Activated T-helper 2 cell treated with anti-CD3 and anti-CD28 coated beads, Interferon-gamma antibody, Interleukin-2, Interleukin-4, amounts not matched to agents 10 μg/mL and 5 μg/mL and 100 μg/mL, durations not matched to agents 14 hours and 24 hours and 36 hours (primary cell): ENCODE measurements at regions not wholly inside any gene's neighbourhood (a gene's known extent, or its start where the extent isn't known, plus 50 kb on each side); places are given as distances from the start of the nearest gene placed in this dataset.

ENCODE experiments used
- DNase-seq: peaks from one replicate; pipeline ENCODE4 v3.0.0; 2021; ENCODE audit warnings: low spot score
- H3K27ac Mint-ChIP-seq: one replicate; pipeline ENCODE4 v1.8.0; 2021; ENCODE audit warnings: mixed read lengths
- H3K27me3 Mint-ChIP-seq: one replicate; pipeline ENCODE4 v1.8.0; 2021; ENCODE audit warnings: low read depth, mixed read lengths
- H3K36me3 Mint-ChIP-seq: one replicate; pipeline ENCODE4 v1.8.0; 2021; ENCODE audit warnings: low read depth, mixed read lengths
- H3K4me1 Mint-ChIP-seq: one replicate; pipeline ENCODE4 v1.8.0; 2021; ENCODE audit warnings: low read depth, mixed read lengths
- H3K4me3 Mint-ChIP-seq: one replicate; pipeline ENCODE4 v1.8.0; 2021; ENCODE audit warnings: low read depth, mild to moderate bottlenecking, moderate library complexity, mixed read lengths
- H3K9me3 Mint-ChIP-seq: one replicate; pipeline ENCODE4 v1.8.0; 2021; ENCODE audit warnings: mixed read lengths
- intact Hi-C: fragments of 100-400 bp; cut with micrococcal nuclease; formaldehyde crosslinking; loops from one replicate; pipeline ENCODE4 v1.15.1; 2023

GRCh38 chr18:24545651-24546050, 85.2 kb downstream of the HRH4 start:
- no peak overlapping the region for H3K4me3 Mint-ChIP-seq
- H3K4me1 Mint-ChIP-seq, result no peaks in the 10 kb centered on the region
- no peak for DNase-seq
- no peaks in the 10 kb centered on the region for H3K36me3 Mint-ChIP-seq
- H3K27ac Mint-ChIP-seq, result no peak overlapping the region
- H3K9me3 Mint-ChIP-seq, result no peaks in the 10 kb centered on the region
- intact Hi-C loops, result no loop called here
- H3K27me3 Mint-ChIP-seq, result peaks cover 2% of the 10 kb centered on the region

GRCh38 chr18:24546307-24546706, 85.9 kb downstream of the HRH4 start:
- Mint-ChIP-seq H3K27me3 (peaks cover 3% of the 10 kb centered on the region), H3K9me3 (no peaks in the 10 kb centered on the region), H3K27ac (no peak overlapping the region), H3K4me1 (no peaks in the 10 kb centered on the region), H3K36me3 (no peaks in the 10 kb centered on the region), H3K4me3 (no peak overlapping the region)
- intact Hi-C loops, result no loop called here
- DNase-seq, result no peak

- H3K27me3 Mint-ChIP-seq, result peaks cover 4% of the 10 kb centered on the region
- H3K4me1 Mint-ChIP-seq, result peaks cover 2% of the 10 kb centered on the region
- no peaks in the 10 kb centered on the region for H3K9me3 Mint-ChIP-seq
- DNase-seq, result no peak
- H3K4me3 Mint-ChIP-seq, result no peak overlapping the region
- intact Hi-C loops, result no loop called here
- no peaks in the 10 kb centered on the region for H3K36me3 Mint-ChIP-seq
- no peak overlapping the region for H3K27ac Mint-ChIP-seq
These were observed 88.1 kb downstream of the HRH4 start for GRCh38 chr18:24548583-24548982.

- H3K27me3 Mint-ChIP-seq, result peaks cover 7% of the 10 kb centered on the region
- H3K4me1 Mint-ChIP-seq, result peaks cover 2% of the 10 kb centered on the region
- intact Hi-C loops, result no loop called here
- H3K4me3 Mint-ChIP-seq, result no peak overlapping the region
- no peak overlapping the region for H3K27ac Mint-ChIP-seq
- no peaks in the 10 kb centered on the region for H3K9me3 Mint-ChIP-seq
- H3K36me3 Mint-ChIP-seq, result no peaks in the 10 kb centered on the region
- no peak for DNase-seq
These were observed 91.8 kb downstream of the HRH4 start for GRCh38 chr18:24552218-24552617.

- intact Hi-C loops, result no loop called here
- no peaks in the 10 kb centered on the region for H3K36me3 Mint-ChIP-seq
- no peak overlapping the region for H3K27ac Mint-ChIP-seq
- peaks cover 7% of the 10 kb centered on the region for H3K27me3 Mint-ChIP-seq
- no peaks in the 10 kb centered on the region for H3K9me3 Mint-ChIP-seq
- peaks cover 2% of the 10 kb centered on the region for H3K4me1 Mint-ChIP-seq
- no peak overlapping the region for H3K4me3 Mint-ChIP-seq
- DNase-seq, result no peak
These were observed 93.3 kb downstream of the HRH4 start for GRCh38 chr18:24553571-24554285.

- H3K4me3 Mint-ChIP-seq, result no peak overlapping the region
These were observed 98.0 kb downstream of the HRH4 start for GRCh38 chr18:24558403-24558802.

GRCh38 chr18:24559526-24559925, 99.1 kb downstream of the HRH4 start:
- no peak for DNase-seq
- Mint-ChIP-seq H3K36me3 (no peaks in the 10 kb centered on the region), H3K4me3 (no peak overlapping the region), H3K27ac (no peak overlapping the region), H3K4me1 (no peaks in the 10 kb centered on the region), H3K9me3 (no peaks in the 10 kb centered on the region), H3K27me3 (peaks cover 8% of the 10 kb centered on the region)
- intact Hi-C loops, result no loop called here

More at GRCh38 chr18:24558403-24558802, 98.0 kb downstream of the HRH4 start:
- peaks cover 2% of the 10 kb centered on the region for H3K4me1 Mint-ChIP-seq
- DNase-seq, result no peak
- no peaks in the 10 kb centered on the region for H3K36me3 Mint-ChIP-seq
- H3K27ac Mint-ChIP-seq, result no peak overlapping the region
- H3K27me3 Mint-ChIP-seq, result peaks cover 11% of the 10 kb centered on the region
- intact Hi-C loops, result no loop called here
- H3K9me3 Mint-ChIP-seq, result no peaks in the 10 kb centered on the region

- no peaks in the 10 kb centered on the region for H3K4me1 Mint-ChIP-seq
- no peak overlapping the region for H3K4me3 Mint-ChIP-seq
- intact Hi-C loops, result no loop called here
- no peak overlapping the region for H3K27ac Mint-ChIP-seq
- no peaks in the 10 kb centered on the region for H3K9me3 Mint-ChIP-seq
- DNase-seq, result no peak
- peaks cover 6% of the 10 kb centered on the region for H3K27me3 Mint-ChIP-seq
- H3K36me3 Mint-ChIP-seq, result no peaks in the 10 kb centered on the region
These were observed 100.1 kb downstream of the HRH4 start for GRCh38 chr18:24560511-24560981.

- no peak for DNase-seq
- intact Hi-C loops, result no loop called here
- no peak overlapping the region for H3K27ac Mint-ChIP-seq
- H3K9me3 Mint-ChIP-seq, result no peaks in the 10 kb centered on the region
- peaks cover 6% of the 10 kb centered on the region for H3K27me3 Mint-ChIP-seq
- H3K4me1 Mint-ChIP-seq, result no peaks in the 10 kb centered on the region
- no peak overlapping the region for H3K4me3 Mint-ChIP-seq
- no peaks in the 10 kb centered on the region for H3K36me3 Mint-ChIP-seq
These were observed 101.0 kb downstream of the HRH4 start for GRCh38 chr18:24561369-24561965.

- no peaks in the 10 kb centered on the region for H3K9me3 Mint-ChIP-seq
- H3K4me1 Mint-ChIP-seq, result no peaks in the 10 kb centered on the region
- H3K27me3 Mint-ChIP-seq, result no peaks in the 10 kb centered on the region
- no peak overlapping the region for H3K4me3 Mint-ChIP-seq
- no peak for DNase-seq
- intact Hi-C loops, result no loop called here
- no peak overlapping the region for H3K27ac Mint-ChIP-seq
- no peaks in the 10 kb centered on the region for H3K36me3 Mint-ChIP-seq
These were observed 106.8 kb downstream of the HRH4 start for GRCh38 chr18:24567199-24567598.

GRCh38 chr18:24570716-24571115, 110.3 kb downstream of the HRH4 start:
- Mint-ChIP-seq H3K9me3 (peaks cover 6% of the 10 kb centered on the region), H3K4me1 (no peaks in the 10 kb centered on the region), H3K27ac (no peak overlapping the region), H3K36me3 (no peaks in the 10 kb centered on the region), H3K27me3 (no peaks in the 10 kb centered on the region), H3K4me3 (no peak overlapping the region)
- intact Hi-C loops, result no loop called here
- no peak for DNase-seq

GRCh38 chr18:24582771-24583170, 122.3 kb downstream of the HRH4 start:
- Mint-ChIP-seq H3K9me3 (no peaks in the 10 kb centered on the region), H3K4me1 (no peaks in the 10 kb centered on the region), H3K4me3 (no peak overlapping the region), H3K27me3 (peaks cover 12% of the 10 kb centered on the region), H3K36me3 (no peaks in the 10 kb centered on the region), H3K27ac (no peak overlapping the region)
- intact Hi-C loops, result no loop called here
- DNase-seq, result no peak

- no peak overlapping the region for H3K4me3 Mint-ChIP-seq
- no peak for DNase-seq
- no peaks in the 10 kb centered on the region for H3K4me1 Mint-ChIP-seq
- H3K27me3 Mint-ChIP-seq, result peaks cover 12% of the 10 kb centered on the region
- H3K36me3 Mint-ChIP-seq, result no peaks in the 10 kb centered on the region
- H3K27ac Mint-ChIP-seq, result no peak overlapping the region
- intact Hi-C loops, result no loop called here
- H3K9me3 Mint-ChIP-seq, result no peaks in the 10 kb centered on the region
These were observed 123.8 kb downstream of the HRH4 start for GRCh38 chr18:24584205-24584604.
